OCI-LY1 (cell line): ENCODE measurements at regions not wholly inside any gene's neighbourhood (a gene's known extent, or its start where the extent isn't known, plus 50 kb on each side); places are given as distances from the start of the nearest gene placed in this dataset.

ENCODE experiments used
- EZH2 ChIP-seq: fragments of 200-600 bp; sonication (generic), shearing (Covaris generic); IDR thresholded peaks from 2 replicates; pipeline ENCODE4 v1.8.0; 2017; ENCODE audit warnings: borderline replicate concordance, mixed run types, mild to moderate bottlenecking, antibody characterized with exemption, low read length, moderate library complexity, mixed read lengths
- TF ChIP-seq, protein P1 (sequence below): fragments of 200-600 bp; sonication (generic), shearing (Covaris generic); IDR thresholded peaks from 2 replicates; pipeline ENCODE4 v1.5.1; 2017; ENCODE audit warnings: mild to moderate bottlenecking, antibody characterized with exemption, low read length, moderate library complexity, mixed read lengths

DNA sequence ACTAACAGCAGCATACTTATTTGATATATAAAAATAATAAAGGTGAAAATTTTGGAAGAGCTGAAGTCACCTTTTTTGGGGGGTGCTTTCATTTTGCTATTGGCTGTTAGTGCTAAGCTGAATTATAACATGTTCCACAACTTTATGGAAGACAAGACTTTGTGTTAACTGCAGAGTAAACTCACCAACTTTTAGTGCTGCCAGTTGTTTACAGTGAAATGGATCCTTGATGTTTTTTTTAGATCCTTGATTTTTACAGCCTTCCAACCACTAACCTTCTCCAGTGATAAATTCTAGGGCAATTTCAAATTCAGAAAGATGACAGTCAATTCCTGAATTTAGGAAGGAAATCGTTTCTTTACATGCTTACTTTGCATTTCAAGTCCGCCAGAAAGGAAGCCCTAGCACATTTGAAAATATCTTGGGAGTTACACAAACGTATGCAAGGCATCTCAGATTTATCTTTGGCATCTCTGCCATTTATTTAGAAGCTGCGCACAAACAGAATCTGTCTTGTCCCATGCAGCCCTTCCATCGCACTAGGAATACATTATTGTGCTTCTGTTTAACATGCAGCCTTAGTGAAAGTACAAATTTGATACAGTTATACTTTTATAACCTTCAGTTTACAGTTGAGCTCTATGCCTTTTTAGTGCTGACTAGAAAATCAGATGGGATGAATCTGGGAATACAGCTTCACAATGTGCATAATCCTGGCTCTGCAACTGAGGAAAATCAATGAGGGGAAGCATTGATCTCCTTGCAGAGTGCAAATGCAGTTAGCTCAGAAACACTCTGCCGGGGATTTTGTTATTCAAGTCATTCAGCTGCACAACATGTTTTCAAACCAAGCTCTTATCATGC lies 142.4 kb upstream of the ZNF608 start:
- TF ChIP-seq, protein P1, sequence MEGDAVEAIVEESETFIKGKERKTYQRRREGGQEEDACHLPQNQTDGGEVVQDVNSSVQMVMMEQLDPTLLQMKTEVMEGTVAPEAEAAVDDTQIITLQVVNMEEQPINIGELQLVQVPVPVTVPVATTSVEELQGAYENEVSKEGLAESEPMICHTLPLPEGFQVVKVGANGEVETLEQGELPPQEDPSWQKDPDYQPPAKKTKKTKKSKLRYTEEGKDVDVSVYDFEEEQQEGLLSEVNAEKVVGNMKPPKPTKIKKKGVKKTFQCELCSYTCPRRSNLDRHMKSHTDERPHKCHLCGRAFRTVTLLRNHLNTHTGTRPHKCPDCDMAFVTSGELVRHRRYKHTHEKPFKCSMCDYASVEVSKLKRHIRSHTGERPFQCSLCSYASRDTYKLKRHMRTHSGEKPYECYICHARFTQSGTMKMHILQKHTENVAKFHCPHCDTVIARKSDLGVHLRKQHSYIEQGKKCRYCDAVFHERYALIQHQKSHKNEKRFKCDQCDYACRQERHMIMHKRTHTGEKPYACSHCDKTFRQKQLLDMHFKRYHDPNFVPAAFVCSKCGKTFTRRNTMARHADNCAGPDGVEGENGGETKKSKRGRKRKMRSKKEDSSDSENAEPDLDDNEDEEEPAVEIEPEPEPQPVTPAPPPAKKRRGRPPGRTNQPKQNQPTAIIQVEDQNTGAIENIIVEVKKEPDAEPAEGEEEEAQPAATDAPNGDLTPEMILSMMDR = no peak
- TF ChIP-seq EZH2 = no peak
